GM21825 (cell line): ENCODE measurements at regions not wholly inside any gene's neighbourhood (a gene's known extent, or its start where the extent isn't known, plus 50 kb on each side); places are given as distances from the start of the nearest gene placed in this dataset.

Experiments
- ATAC-seq: cut with Tn5 transposase; IDR thresholded peaks from one replicate; pipeline ENCODE4 v1.9.1; 2021; ENCODE audit warnings: mild to moderate bottlenecking, moderate library complexity; ENCODE audit not compliant: unreplicated experiment

- no peak for ATAC-seq
Measured at GRCh38 chr6:87995461-87995860, 52.2 kb upstream of the SPACA1 start.

- ATAC-seq: no peak
Measured at GRCh38 chr6:87993356-87993755, 54.3 kb upstream of the SPACA1 start.

GRCh38 chr6:87990871-87991270 lies 56.8 kb upstream of the SPACA1 start:
- no peak for ATAC-seq

DNA sequence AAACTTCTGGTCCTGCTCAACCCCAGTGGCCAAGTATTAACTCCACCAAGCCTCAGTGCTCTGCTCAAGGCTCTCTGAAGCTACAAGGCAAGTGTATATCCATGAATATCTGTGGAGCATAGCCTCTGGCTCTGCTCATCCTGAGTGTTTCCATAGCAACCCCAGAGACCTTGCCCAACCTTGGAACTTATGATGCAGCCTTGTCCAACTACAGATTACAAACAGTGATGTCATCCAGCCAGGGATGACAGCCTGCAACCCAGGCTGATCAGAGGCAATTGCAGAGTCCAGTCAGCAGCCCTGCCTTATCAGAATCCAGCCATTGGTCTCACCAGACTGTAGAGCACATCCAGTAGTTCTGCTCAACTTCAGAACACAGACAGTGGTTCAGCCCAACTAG lies 65.5 kb upstream of the SPACA1 start:
- no peak for ATAC-seq

DNA sequence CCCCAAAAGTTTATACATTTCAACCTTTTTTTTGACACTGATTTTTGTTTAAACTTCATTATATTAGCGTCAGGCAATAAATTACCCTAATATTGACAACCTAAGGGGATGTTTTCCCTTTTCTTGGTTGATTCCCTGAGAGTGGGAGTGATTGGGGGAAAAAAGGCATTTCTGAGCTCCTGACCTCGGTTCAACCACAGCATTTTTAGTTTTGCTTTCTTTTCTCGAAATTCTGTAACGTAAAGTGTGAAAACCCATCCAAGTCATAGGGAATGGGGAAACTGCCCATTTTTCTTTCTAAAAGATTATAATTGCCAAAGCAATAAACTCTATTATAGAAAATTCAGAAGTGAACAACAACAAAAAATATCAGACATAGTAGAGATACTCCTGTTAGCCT lies 67.9 kb upstream of the SPACA1 start:
- ATAC-seq: no peak

- no peak for ATAC-seq
Measured at GRCh38 chr6:87976616-87977015, 71.0 kb upstream of the SPACA1 start.

DNA sequence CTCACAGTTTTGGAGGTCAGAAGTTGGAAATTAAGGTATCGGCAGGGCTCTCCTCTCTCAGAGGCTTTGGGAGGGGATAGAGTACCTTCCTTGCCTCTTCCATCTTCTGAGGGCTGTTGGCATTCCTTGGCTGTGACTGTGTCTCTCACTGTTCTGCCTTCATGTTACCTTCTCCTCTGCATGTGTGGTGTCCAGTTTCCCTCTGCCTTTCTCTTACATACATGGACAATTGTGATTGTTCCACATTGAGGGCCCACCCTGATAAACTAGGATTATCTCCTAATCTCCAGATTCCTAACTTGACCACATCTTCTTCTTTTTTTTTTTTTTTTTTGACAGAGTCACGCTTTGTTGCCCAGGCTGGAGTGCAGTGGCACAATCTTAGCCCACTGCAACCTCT lies 72.1 kb upstream of the SPACA1 start:
- no peak for ATAC-seq

DNA sequence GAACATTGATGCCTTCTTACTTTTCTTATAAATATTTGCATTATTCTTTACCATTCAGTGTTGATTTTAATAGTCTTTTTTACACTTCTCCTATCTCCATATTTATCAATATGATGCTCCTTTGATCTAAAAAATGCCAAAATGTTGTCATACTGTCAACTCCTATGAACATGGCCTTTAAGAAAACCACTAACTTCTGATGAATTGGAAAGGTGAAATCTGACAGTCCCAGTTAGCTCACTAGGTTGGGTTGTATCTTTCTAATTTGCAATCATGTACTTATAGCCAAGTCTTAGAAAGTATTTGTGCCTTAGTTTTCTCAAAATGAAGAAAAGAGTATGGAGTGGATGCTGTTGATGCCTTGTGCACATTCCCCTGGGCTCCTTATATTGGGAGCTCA lies 75.4 kb upstream of the SPACA1 start:
- ATAC-seq: no peak

DNA sequence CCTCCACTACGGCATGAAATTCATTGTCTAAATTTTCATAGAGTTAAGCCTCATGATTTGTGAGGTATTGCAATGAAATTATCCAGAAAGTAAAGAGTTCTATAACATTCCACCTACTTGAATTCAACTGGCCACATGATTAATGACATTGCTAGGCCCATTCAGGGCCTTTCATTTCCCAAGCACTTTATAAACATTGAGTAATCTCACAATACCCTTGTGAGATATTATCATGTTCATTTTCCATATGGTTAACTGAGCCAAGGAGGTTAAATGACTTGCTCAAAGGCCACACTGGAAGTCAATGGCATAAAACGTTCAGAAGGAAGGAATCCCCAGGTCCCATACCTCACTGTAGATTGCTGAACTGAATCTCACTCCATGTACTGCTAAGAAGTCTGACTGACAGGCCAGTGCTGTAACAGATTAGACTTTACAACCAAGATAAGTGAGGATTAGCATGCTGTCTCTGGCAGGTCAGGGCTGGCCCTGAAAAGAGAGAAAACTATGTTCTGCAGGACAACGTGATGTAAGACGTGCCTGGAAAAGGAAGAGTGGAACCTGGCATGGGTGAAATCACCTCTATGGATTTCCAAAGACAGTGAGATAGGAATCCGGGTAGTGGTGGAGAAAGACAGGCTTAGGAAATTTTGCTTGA lies 75.9 kb upstream of the SPACA1 start:
- ATAC-seq: no peak

DNA sequence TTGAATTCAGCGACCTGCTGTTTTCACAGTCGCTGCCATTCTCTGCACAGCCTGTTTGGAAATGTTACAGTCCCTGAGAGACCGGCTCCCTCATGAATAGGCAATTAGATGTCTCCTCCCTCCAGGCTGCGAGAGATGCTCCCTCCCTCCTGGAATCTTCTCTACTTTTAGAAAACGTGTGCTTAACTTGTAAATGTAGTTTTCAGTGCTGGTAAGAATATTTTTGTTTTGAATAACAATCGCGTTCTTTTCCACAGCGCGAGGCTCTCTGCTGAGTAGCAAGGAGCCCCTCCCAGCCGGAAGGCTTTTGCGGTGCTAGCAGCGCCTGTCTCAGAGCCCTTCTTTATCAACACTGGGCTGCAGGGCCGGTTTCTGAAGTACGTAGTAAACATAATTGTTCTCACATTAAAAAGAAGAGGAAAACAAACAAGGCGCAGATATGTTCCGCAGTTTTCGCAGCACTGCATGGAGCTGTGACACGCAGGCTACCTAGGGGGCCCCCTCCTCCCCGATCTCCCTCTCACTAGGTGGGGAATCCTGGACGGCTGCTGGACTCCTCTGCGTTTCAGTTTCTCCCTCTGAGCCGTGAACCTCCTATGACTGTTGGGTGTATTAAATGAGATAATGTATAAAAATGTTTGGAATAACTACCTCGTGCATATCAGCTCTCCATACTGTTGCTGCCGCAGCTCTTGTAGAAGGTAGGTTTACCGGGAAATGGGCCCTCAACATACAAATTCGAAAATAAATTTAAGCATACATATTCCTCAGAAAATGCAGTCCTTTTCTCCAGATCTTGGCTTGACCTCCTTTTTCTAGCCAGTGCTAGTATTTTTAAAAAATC lies 79.0 kb upstream of the SPACA1 start:
- ATAC-seq: no peak

GRCh38 chr6:87965806-87966205 lies 81.8 kb upstream of the SPACA1 start:
- no peak for ATAC-seq

GRCh38 chr6:87959083-87959482 lies 88.6 kb upstream of the SPACA1 start:
- no peak for ATAC-seq

- no peak for ATAC-seq
Measured at GRCh38 chr6:87951751-87952150, 95.9 kb upstream of the SPACA1 start.

GRCh38 chr6:87950614-87951013 lies 97.0 kb upstream of the SPACA1 start:
- ATAC-seq: no peak

DNA sequence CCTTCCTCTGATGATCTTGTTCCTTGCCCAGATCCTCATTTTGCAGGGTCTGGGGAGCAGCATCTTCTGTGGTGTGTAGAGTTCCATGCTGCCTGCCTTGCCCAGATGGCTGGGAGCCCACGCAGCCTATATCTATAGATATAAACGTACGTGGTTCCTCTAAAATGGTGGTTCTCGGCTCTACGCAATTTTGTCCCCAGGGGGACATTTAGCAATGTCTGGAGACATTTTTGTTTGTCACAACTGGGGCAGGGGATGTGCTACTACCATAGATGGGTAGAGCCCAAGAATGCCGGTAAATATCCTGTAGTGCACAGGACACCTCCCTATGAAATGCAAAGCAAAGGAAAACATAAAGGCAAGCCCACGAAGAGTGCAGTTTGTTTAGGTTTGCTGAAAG lies 98.4 kb upstream of the SPACA1 start:
- no peak for ATAC-seq

DNA sequence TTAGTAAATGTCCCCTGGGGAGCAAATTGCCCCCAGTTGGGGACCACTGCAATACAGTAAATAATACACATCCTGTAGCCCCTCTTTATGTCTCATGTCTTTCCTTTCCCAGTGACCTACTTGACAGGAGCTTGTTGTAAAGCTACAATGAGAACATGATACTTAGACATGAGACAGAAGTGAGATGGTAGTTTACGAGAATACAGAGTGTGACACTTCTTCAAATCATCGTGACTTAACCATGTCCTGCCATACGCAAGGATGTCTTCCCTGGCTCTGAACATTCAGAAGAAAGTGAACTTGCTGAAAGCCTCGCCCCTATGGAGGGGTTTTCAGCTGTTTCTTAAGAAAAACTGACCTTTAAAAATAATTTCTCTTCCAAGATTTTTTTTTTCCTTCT lies 101.0 kb upstream of the SPACA1 start:
- ATAC-seq: no peak

DNA sequence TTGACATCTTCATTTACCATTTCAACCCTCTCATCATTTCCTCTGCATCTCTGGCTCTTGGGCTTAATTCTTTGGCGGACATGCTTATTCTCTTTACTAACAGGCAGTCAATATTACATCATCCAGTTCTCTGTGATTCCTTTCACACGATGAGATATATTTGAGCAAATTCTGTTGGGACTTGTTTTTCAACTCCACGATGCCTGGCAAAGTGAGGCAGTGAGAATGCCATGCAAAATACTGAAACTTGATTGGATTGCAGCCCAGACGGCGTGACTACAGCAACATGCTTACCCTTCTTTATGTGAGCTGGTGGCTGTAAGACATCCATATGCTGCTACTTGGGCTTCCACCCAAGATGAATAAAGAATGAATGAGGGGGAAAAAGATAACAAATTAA lies 101.7 kb upstream of the SPACA1 start:
- ATAC-seq: no peak

GRCh38 chr6:87945181-87945580 lies 102.5 kb upstream of the SPACA1 start:
- no peak for ATAC-seq

DNA sequence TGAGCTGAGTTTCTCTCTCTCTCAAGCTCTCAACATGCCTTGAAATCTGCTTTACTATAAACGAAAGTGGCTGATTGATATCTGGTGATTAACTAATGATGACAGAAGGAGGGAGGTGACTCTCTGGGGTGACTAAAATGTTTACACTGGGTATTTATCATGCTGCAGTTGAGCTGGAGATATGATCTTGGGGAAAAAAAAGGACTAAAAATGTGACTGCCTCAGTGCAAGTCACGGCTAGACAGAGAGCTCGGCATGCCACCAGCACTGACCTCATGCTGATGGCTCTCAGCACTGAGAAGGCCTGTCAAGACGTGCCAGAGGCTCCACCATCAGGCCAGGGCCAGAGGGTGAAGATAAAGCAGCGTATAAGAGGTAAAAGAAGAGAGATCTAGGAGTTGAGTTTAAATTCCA lies 103.1 kb upstream of the SPACA1 start:
- no peak for ATAC-seq

GRCh38 chr6:87943191-87943590 lies 104.5 kb upstream of the SPACA1 start:
- no peak for ATAC-seq

GRCh38 chr6:87941556-87942358 lies 105.9 kb upstream of the SPACA1 start:
- ATAC-seq: no peak

- ATAC-seq: no peak
Measured at GRCh38 chr6:87939776-87940175, 107.9 kb upstream of the SPACA1 start.
